HG03469 (cell line): ENCODE measurements at regions not wholly inside any gene's neighbourhood (a gene's known extent, or its start where the extent isn't known, plus 50 kb on each side); places are given as distances from the start of the nearest gene placed in this dataset.

Experiments used
- ATAC-seq: cut with Tn5 transposase; IDR thresholded peaks from one replicate; pipeline ENCODE4 v1.9.1; 2021; ENCODE audit warnings: mild to moderate bottlenecking, moderate library complexity, moderate number of reproducible peaks; ENCODE audit not compliant: unreplicated experiment

- ATAC-seq, result no peak
These were observed 187.8 kb upstream of the ISX start for GRCh38 chr22:34878171-34878570.

GRCh38 chr22:34879001-34879400 is 187.0 kb upstream of the ISX start:
- no peak for ATAC-seq

GRCh38 chr22:34880662-34881061 is 185.3 kb upstream of the ISX start:
- no peak for ATAC-seq

- ATAC-seq, result no peak
These were observed 184.5 kb upstream of the ISX start for GRCh38 chr22:34881453-34881852.

- no peak for ATAC-seq
These were observed 180.1 kb upstream of the ISX start for GRCh38 chr22:34885852-34886251.

- no peak for ATAC-seq
These were observed 179.6 kb upstream of the ISX start for GRCh38 chr22:34886391-34886790.

GRCh38 chr22:34886812-34887211 is 179.1 kb upstream of the ISX start:
- no peak for ATAC-seq

GRCh38 chr22:34897126-34897525 is 168.8 kb upstream of the ISX start:
- no peak for ATAC-seq

- no peak for ATAC-seq
These were observed 163.6 kb upstream of the ISX start for GRCh38 chr22:34902335-34902734.

- ATAC-seq, result no peak
These were observed 162.5 kb upstream of the ISX start for GRCh38 chr22:34903416-34903815.

- no peak for ATAC-seq
These were observed 161.5 kb upstream of the ISX start for GRCh38 chr22:34904486-34904885.

- ATAC-seq, result no peak
These were observed 152.1 kb upstream of the ISX start for GRCh38 chr22:34913826-34914225.

GRCh38 chr22:34914846-34915245 is 151.1 kb upstream of the ISX start:
- ATAC-seq, result no peak

GRCh38 chr22:34917239-34917638 is 148.7 kb upstream of the ISX start:
- ATAC-seq, result no peak

- no peak for ATAC-seq
These were observed 134.9 kb upstream of the ISX start for GRCh38 chr22:34931026-34931425.

GRCh38 chr22:34934261-34934660 is 131.7 kb upstream of the ISX start:
- no peak for ATAC-seq

- no peak for ATAC-seq
These were observed 122.1 kb upstream of the ISX start for GRCh38 chr22:34943830-34944229.

GRCh38 chr22:34946339-34946985 is 119.5 kb upstream of the ISX start:
- ATAC-seq, result no peak

GRCh38 chr22:34950489-34950888 is 115.5 kb upstream of the ISX start:
- no peak for ATAC-seq

- no peak for ATAC-seq
These were observed 114.7 kb upstream of the ISX start for GRCh38 chr22:34951212-34951611.

GRCh38 chr22:34960005-34960404 is 106.0 kb upstream of the ISX start:
- no peak for ATAC-seq

GRCh38 chr22:34966980-34967565 is 98.9 kb upstream of the ISX start:
- no peak for ATAC-seq
